ENCODE measurements at regions not wholly inside any gene's neighbourhood (a gene's known extent, or its start where the extent isn't known, plus 50 kb on each side); places are given as distances from the start of the nearest gene placed in this dataset.
"Not testable (repeated sequence)": the region's sequence is repeated elsewhere in the genome, so short reads cannot be mapped to it uniquely, and the experiment has no call there.

DNA sequence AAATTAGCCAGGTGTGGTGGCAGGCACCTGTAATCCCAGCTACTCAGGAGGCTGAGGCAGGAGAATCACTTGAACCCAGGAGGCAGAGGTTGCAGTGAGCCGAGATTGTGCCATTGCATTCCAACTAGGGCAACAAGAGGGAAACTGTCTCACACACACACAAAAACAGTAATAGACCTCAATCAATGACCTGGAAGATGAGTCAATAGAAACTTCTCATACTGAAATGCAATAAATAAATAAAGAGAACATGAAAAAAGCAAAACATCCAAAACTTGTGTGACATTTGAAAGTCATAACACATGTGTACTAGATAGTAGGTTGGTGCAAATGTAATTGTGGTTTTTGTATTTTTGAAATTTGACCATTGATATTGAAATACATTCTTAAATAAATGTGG lies 1338.5 kb downstream of the AMY1C start:
- H3K27ac ChIP-seq: no peak overlapping the region
- DNase-seq (ENCODE audit: extremely low spot score in 2 of 2): no peak
- TF ChIP-seq, protein P1, sequence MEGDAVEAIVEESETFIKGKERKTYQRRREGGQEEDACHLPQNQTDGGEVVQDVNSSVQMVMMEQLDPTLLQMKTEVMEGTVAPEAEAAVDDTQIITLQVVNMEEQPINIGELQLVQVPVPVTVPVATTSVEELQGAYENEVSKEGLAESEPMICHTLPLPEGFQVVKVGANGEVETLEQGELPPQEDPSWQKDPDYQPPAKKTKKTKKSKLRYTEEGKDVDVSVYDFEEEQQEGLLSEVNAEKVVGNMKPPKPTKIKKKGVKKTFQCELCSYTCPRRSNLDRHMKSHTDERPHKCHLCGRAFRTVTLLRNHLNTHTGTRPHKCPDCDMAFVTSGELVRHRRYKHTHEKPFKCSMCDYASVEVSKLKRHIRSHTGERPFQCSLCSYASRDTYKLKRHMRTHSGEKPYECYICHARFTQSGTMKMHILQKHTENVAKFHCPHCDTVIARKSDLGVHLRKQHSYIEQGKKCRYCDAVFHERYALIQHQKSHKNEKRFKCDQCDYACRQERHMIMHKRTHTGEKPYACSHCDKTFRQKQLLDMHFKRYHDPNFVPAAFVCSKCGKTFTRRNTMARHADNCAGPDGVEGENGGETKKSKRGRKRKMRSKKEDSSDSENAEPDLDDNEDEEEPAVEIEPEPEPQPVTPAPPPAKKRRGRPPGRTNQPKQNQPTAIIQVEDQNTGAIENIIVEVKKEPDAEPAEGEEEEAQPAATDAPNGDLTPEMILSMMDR (IDR thresholded peaks at IDR 0.05): no peak
- TF ChIP-seq POLR2A (IDR thresholded peaks at IDR 0.05): no peak
- no peak for TF ChIP-seq POLR2AphosphoS5 (IDR thresholded peaks at IDR 0.05; ENCODE audit: insufficient read depth in 1 of 2, low read depth in 1 of 2)
- no peaks in the 10 kb centered on the region for H3K27me3 ChIP-seq
- no peak overlapping the region for H3K4me3 ChIP-seq
- H3K4me1 ChIP-seq: no peaks in the 10 kb centered on the region
- H3K36me3 ChIP-seq: no peaks in the 10 kb centered on the region
- no peaks in the 10 kb centered on the region for H3K9me3 ChIP-seq
- intact Hi-C loops (cut with DNase I): no loop called here

DNA sequence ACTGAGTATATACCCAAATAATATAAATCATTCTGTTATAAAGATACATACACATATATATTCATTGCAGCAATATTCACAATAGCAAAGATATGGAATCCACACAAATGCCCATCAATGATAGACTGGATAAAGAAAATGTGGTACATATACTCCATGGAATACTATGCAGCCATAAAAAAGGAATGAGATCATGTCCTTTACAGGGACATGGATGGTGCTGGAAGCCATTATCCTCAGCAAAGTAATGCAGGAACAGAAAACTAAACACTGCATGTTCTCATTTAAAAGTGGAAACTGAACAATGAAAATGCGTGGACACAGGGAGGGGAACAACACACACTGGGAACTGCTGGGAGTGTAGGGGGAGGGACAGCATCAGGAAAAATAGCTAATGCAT lies 1344.2 kb downstream of the AMY1C start:
- H3K27me3 ChIP-seq; H3K27ac ChIP-seq; H3K4me1 ChIP-seq; H3K36me3 ChIP-seq; intact Hi-C loops (cut with DNase I); H3K9me3 ChIP-seq; DNase-seq (ENCODE audit: extremely low spot score in 2 of 2); H3K4me3 ChIP-seq: not testable (repeated sequence)

DNA sequence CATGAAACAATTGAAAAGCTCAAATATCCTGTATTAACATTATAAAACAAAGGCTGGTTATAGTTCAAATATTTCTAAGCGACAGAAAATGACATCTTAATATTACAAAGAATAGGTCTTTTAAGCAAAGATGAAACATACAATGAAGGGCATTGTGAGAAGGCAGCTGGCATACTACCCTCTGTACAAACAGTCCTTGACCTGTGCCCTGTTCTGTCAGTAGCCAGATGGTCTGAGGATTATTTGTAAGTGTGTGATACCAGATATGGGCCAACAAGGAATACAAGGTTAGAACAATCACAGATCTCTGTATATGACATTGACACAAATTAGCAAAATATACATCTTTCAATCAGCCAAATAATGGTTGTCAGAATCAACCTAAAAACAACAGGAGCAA lies 1350.4 kb downstream of the AMY1C start:
- Histone ChIP-seq H3K4me3 (no peak overlapping the region), H3K27ac (no peak overlapping the region), H3K36me3 (no peaks in the 10 kb centered on the region), H3K4me1 (no peaks in the 10 kb centered on the region), H3K27me3 (no peaks in the 10 kb centered on the region), H3K9me3 (no peaks in the 10 kb centered on the region)
- intact Hi-C loops (cut with DNase I): no loop called here
- TF ChIP-seq, protein P1 (IDR thresholded peaks at IDR 0.05): no peak
- TF ChIP-seq POLR2A (IDR thresholded peaks at IDR 0.05) (no peak), POLR2AphosphoS5 (IDR thresholded peaks at IDR 0.05; ENCODE audit: insufficient read depth in 1 of 2, low read depth in 1 of 2) (no peak)
- no peak for DNase-seq (ENCODE audit: extremely low spot score in 2 of 2)

DNA sequence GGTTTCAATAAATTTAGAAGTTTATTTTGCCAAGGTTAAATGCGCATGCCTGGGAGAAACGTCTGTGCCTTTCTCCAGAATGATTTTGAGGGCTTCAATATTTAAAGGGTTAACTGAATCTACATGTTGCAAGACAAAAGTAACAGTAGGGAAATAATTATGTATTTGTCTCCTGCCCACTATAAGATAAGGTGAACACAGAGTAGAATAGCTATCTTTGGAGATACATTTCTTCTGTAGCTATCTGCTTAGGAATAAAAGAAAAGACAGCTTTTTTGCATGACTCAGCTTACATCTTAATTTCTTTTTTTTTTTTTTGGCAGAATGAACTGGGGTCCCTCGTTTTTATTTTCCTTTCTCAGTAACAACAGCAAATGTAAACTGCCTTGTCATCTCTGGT lies 1351.6 kb downstream of the AMY1C start:
- no peak for DNase-seq (ENCODE audit: extremely low spot score in 2 of 2)
- intact Hi-C loops (cut with DNase I): no loop called here
- H3K36me3 ChIP-seq: no peaks in the 10 kb centered on the region
- no peak overlapping the region for H3K27ac ChIP-seq
- no peak for TF ChIP-seq POLR2AphosphoS5 (IDR thresholded peaks at IDR 0.05; ENCODE audit: insufficient read depth in 1 of 2, low read depth in 1 of 2)
- no peak for TF ChIP-seq POLR2A (IDR thresholded peaks at IDR 0.05)
- TF ChIP-seq, protein P1 (IDR thresholded peaks at IDR 0.05): no peak
- H3K4me3 ChIP-seq: no peak overlapping the region
- H3K9me3 ChIP-seq: no peaks in the 10 kb centered on the region
- H3K27me3 ChIP-seq: no peaks in the 10 kb centered on the region
- no peaks in the 10 kb centered on the region for H3K4me1 ChIP-seq

DNA sequence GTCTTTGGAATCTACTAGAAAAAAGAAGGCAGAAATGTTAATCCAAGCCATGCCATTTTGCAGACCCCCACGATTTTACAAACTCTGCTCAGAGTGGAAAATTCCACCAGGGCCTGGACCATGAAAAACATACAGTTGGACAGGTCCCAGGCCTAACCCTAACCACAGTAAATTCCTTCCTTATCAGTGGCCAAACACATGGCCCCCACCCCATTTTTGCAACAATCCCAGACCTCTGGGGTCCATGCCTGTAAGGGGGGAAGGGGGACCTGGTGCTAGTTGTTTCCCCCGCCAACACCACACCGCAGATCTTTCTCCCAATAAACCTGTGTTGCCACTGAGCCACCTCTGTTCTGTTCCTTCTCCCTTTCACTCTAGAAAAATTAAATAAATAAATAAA lies 1352.7 kb downstream of the AMY1C start:
- Histone ChIP-seq H3K27me3 (no peaks in the 10 kb centered on the region), H3K27ac (no peak overlapping the region), H3K4me3 (no peak overlapping the region), H3K36me3 (no peaks in the 10 kb centered on the region), H3K9me3 (no peaks in the 10 kb centered on the region), H3K4me1 (no peaks in the 10 kb centered on the region)
- intact Hi-C loops (cut with DNase I): no loop called here
- TF ChIP-seq, protein P1 (IDR thresholded peaks at IDR 0.05): no peak
- no peak for TF ChIP-seq POLR2A (IDR thresholded peaks at IDR 0.05)
- TF ChIP-seq POLR2AphosphoS5 (IDR thresholded peaks at IDR 0.05; ENCODE audit: insufficient read depth in 1 of 2, low read depth in 1 of 2): no peak
- no peak for DNase-seq (ENCODE audit: extremely low spot score in 2 of 2)

DNA sequence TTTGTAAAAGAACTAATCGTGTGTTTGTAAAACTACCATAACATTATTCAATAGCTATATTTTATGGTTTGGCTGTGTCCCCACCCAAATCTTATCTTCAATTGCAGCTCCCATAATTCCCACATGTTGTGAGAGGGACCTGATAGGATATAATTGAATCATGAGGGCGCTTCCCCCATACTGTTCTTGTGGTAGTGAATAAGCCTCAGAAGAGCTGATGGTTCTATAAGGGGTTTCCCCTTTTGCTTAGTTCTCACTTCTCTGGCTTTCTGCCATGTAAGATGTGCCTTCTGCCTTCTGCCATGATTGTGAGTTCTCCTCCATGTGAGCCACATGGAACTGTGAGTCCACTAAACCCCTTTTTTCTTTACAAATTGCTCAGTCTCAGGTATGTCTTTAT lies 1372.3 kb downstream of the AMY1C start:
- Histone ChIP-seq H3K4me3 (no peak overlapping the region), H3K27me3 (no peaks in the 10 kb centered on the region), H3K9me3 (no peaks in the 10 kb centered on the region), H3K36me3 (no peaks in the 10 kb centered on the region), H3K27ac (no peak overlapping the region), H3K4me1 (no peaks in the 10 kb centered on the region)
- TF ChIP-seq POLR2A (IDR thresholded peaks at IDR 0.05) (no peak), POLR2AphosphoS5 (IDR thresholded peaks at IDR 0.05; ENCODE audit: insufficient read depth in 1 of 2, low read depth in 1 of 2) (no peak)
- TF ChIP-seq, protein P1 (IDR thresholded peaks at IDR 0.05): no peak
- no peak for DNase-seq (ENCODE audit: extremely low spot score in 2 of 2)
- intact Hi-C loops (cut with DNase I): no loop called here
